A549 (cell line): ENCODE measurements at regions not wholly inside any gene's neighbourhood (a gene's known extent, or its start where the extent isn't known, plus 50 kb on each side); places are given as distances from the start of the nearest gene placed in this dataset.

Experiments
- BHLHE40 ChIP-seq: IDR thresholded peaks from 2 replicates; pipeline ENCODE4 v1.6.1; 2012; ENCODE audit warnings: low read depth, low read length, inconsistent platforms
- CHD2 ChIP-seq: fragments of 150-350 bp; IDR thresholded peaks from 2 replicates; pipeline ENCODE4 v1.6.1; 2014; ENCODE audit warnings: low read length; ENCODE audit not compliant: partially characterized antibody
- CTCF ChIP-seq: fragments of >200 bp; sonication (Bioruptor Twin); formaldehyde crosslinking; IDR thresholded peaks from 3 replicates; pipeline ENCODE4 v1.5.1; 2016
- EP300 ChIP-seq, 2 experiments: fragments of >200 bp; sonication (Bioruptor Twin); formaldehyde crosslinking; IDR thresholded peaks; 2 replicates in 1 of 2; 3 replicates in 1 of 2; pipeline ENCODE4 v1.6.1; 2016 to 2017
- HEYL ChIP-seq: fragments of 250-450 bp; sonication (Bioruptor Pico); IDR thresholded peaks from 2 replicates; pipeline ENCODE4 v1.8.0; 2021; ENCODE audit warnings: mild to moderate bottlenecking, moderate library complexity
- JUNB ChIP-seq: fragments of >200 bp; sonication (Bioruptor Twin); formaldehyde crosslinking; IDR thresholded peaks from 2 replicates; pipeline ENCODE4 v1.6.1; 2016
- KDM5A ChIP-seq: fragments of 200-600 bp; sonication (generic); IDR thresholded peaks from 2 replicates; pipeline ENCODE4 v1.6.1; 2016; ENCODE audit warnings: antibody characterized with exemption, mild to moderate bottlenecking
- MAFK ChIP-seq: fragments of 450-650 bp; IDR thresholded peaks from 2 replicates; pipeline ENCODE4 v1.6.1; 2014; ENCODE audit not compliant: partially characterized antibody
- POLR2A ChIP-seq: IDR thresholded peaks from 2 replicates; pipeline ENCODE4 v1.6.1; 2012; ENCODE audit warnings: mild to moderate bottlenecking, low read length
- RCOR1 ChIP-seq: fragments of 150-350 bp; IDR thresholded peaks from 2 replicates; pipeline ENCODE4 v1.6.1; 2014; ENCODE audit warnings: antibody characterized with exemption, low read length, low read depth
- TF ChIP-seq, protein P1 (sequence below): fragments of 200-600 bp; sonication (generic); IDR thresholded peaks from 2 replicates; pipeline ENCODE4 v1.6.1; 2016; ENCODE audit warnings: antibody characterized with exemption, mild to moderate bottlenecking, moderate library complexity
- TF ChIP-seq, protein P2 (sequence below): IDR thresholded peaks from 2 replicates; pipeline ENCODE4 v1.6.1; 2012

DNA sequence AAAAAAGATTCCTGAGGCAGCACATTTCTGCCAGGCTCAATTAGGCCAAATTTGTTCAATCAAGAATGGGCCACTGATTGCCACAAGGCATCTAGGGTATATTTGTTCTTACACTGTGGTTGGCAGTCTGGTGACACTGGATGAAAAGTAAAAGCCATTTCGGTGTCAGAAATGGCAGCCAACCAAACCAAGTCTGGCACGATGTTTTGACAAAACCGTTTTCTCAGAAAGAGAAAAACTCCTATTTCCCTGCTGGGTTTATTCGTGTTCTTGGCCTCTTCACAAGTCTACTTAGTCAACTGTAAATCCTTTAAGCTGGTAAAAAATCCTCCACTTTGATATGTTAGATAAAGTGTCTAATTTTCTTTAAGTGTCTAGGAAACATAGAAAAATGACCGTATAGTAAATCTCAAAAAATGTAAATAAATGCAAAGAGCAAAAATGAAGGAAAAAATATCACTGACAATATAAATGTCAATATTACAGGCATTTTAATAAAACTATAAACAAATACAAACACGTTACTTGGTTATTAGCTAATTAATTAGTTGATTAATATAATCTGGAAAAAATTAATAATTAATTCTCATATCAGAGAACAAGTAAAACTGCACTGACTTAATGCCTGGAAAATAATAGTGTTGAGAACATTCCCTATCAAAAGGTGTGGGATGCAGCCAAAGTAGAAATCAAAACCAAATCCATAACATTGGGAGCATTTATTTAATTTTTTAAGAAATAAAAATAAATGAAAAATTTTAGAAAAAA, 182.0 kb upstream of the ZNF804A start:
- TF ChIP-seq CTCF (no peak), CHD2 (no peak), JUNB (no peak), BHLHE40 (no peak), MAFK (no peak), RCOR1 (no peak), POLR2A (no peak), HEYL (CRISPR knock-in tag) (no peak), KDM5A (no peak), EP300 (IDR thresholded peaks at IDR 0.05) (no peak)
- TF ChIP-seq, protein P1, sequence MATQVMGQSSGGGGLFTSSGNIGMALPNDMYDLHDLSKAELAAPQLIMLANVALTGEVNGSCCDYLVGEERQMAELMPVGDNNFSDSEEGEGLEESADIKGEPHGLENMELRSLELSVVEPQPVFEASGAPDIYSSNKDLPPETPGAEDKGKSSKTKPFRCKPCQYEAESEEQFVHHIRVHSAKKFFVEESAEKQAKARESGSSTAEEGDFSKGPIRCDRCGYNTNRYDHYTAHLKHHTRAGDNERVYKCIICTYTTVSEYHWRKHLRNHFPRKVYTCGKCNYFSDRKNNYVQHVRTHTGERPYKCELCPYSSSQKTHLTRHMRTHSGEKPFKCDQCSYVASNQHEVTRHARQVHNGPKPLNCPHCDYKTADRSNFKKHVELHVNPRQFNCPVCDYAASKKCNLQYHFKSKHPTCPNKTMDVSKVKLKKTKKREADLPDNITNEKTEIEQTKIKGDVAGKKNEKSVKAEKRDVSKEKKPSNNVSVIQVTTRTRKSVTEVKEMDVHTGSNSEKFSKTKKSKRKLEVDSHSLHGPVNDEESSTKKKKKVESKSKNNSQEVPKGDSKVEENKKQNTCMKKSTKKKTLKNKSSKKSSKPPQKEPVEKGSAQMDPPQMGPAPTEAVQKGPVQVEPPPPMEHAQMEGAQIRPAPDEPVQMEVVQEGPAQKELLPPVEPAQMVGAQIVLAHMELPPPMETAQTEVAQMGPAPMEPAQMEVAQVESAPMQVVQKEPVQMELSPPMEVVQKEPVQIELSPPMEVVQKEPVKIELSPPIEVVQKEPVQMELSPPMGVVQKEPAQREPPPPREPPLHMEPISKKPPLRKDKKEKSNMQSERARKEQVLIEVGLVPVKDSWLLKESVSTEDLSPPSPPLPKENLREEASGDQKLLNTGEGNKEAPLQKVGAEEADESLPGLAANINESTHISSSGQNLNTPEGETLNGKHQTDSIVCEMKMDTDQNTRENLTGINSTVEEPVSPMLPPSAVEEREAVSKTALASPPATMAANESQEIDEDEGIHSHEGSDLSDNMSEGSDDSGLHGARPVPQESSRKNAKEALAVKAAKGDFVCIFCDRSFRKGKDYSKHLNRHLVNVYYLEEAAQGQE = no peak
- TF ChIP-seq, protein P2, sequence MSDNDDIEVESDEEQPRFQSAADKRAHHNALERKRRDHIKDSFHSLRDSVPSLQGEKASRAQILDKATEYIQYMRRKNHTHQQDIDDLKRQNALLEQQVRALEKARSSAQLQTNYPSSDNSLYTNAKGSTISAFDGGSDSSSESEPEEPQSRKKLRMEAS = no peak
